ENCODE measurements at regions not wholly inside any gene's neighbourhood (a gene's known extent, or its start where the extent isn't known, plus 50 kb on each side); places are given as distances from the start of the nearest gene placed in this dataset.
A peak's percentile ranks its signal among the peaks of the same experiment; 100 is the strongest.

DNA sequence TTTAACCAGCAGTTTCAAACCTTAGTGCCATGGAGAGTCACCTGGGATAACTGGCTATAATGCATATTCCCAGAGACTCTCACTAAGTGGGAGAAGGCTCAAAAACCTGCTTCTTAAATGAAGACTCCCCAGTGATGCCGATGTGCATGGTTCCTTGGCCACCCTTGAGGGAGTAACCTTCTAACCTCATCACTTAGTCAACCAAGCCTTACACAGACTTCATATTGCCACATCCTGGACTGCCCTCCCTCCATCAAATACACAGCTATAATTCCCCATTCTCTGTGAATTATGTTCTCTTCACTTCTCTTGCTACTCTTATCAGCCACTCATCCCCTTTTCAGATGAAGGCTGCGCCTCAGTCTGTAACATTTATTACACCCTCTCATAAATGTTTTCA is 462.9 kb upstream of the RGPD4 start:
- no peaks in the 10 kb centered on the region for H3K27me3 ChIP-seq (ENCODE audit: low read length)
- H3K4me1 ChIP-seq (ENCODE audit: low read length) = no peaks in the 10 kb centered on the region
- H4K20me1 ChIP-seq (ENCODE audit: insufficient read depth, low read depth, low read length) = no peaks in the 10 kb centered on the region
- H3K9me3 ChIP-seq (ENCODE audit: low read length) = no peaks in the 10 kb centered on the region
- DNase-seq = no peak
- H3K79me2 ChIP-seq (ENCODE audit: low read length) = no peaks in the 10 kb centered on the region
- no peak overlapping the region for H3K27ac ChIP-seq (ENCODE audit: low read length)
- no peak overlapping the region for H2AFZ ChIP-seq (ENCODE audit: low read length)
- H3K9ac ChIP-seq (ENCODE audit: low read length) = no peak overlapping the region
- H3K9me2 ChIP-seq (replicated peaks; ENCODE audit: insufficient read depth, low read length) = no peaks in the 10 kb centered on the region
- no peak overlapping the region for H3K4me2 ChIP-seq (ENCODE audit: low read depth, low read length, poor library complexity, severe bottlenecking)
- H3K4me3 ChIP-seq (ENCODE audit: low read length) = no peak overlapping the region
- H3K36me3 ChIP-seq (ENCODE audit: insufficient read depth, low read length) = no peaks in the 10 kb centered on the region

DNA sequence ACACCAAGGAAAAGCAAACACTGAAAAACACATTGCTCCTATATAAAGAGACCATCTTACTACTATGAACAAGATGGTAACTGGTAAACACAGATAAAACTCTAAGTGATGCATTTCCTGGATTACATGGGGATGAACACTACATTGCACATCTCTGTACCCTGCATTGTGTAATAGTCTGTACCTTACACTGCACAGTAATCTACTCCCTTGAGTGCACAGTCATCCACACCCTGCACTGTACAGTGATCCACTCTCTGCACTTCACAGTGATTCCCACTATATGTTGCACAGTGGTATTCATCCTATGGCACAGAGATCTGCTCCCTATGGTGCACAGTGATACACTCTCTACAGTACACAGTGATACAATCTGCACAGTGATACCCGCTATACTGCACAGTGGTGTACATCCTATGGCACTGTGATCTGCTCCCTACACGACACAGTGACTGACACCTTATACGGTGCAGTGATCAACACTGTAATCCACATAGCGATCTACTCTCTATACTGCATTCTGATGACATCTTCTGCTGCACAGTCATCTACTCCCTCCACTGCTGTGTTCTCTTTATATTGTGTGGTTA is 462.2 kb upstream of the RGPD4 start:
- Histone ChIP-seq H3K27ac (ENCODE audit: low read length) (no peak overlapping the region), H3K27me3 (ENCODE audit: low read length) (no peaks in the 10 kb centered on the region; the same call in 1 of the 2 replicates), H3K9me3 (ENCODE audit: low read length) (no peaks in the 10 kb centered on the region), H3K9ac (ENCODE audit: low read length) (no peak overlapping the region), H3K4me3 (ENCODE audit: low read length) (no peak overlapping the region), H3K4me2 (ENCODE audit: low read depth, low read length, poor library complexity, severe bottlenecking) (no peak overlapping the region), H3K79me2 (ENCODE audit: low read length) (no peaks in the 10 kb centered on the region), H2AFZ (ENCODE audit: low read length) (no peak overlapping the region), H3K9me2 (replicated peaks; ENCODE audit: insufficient read depth, low read length) (no peaks in the 10 kb centered on the region), H4K20me1 (ENCODE audit: insufficient read depth, low read depth, low read length) (no peaks in the 10 kb centered on the region), H3K36me3 (ENCODE audit: insufficient read depth, low read length) (no peaks in the 10 kb centered on the region), H3K4me1 (ENCODE audit: low read length) (no peaks in the 10 kb centered on the region)
- DNase-seq = no peak

DNA sequence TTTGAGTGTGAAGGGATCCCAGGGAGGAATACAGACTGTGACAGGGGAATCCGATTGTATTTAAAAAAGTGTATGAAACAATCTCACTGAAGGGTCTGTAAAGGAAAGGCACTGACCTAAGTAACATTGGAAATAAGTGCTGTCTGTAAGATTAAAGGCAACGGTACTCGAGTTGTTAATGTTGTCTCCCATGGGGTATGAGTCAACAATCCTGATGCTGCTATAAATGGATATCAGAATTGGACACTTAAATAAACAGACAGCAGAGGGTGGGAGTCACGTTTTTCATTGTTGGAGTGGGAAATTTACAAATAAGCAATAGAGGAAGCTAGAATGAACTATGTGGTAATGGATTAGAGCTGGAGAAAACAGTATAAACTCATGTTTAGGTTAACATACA is 452.4 kb upstream of the RGPD4 start:
- no peaks in the 10 kb centered on the region for H3K36me3 ChIP-seq (ENCODE audit: insufficient read depth, low read length)
- no peaks in the 10 kb centered on the region for H3K79me2 ChIP-seq (ENCODE audit: low read length)
- H3K9me3 ChIP-seq (ENCODE audit: low read length) = peaks cover 3% of the 10 kb centered on the region; the same call in 1 of the 2 replicates
- no peak overlapping the region for H3K4me2 ChIP-seq (ENCODE audit: low read depth, low read length, poor library complexity, severe bottlenecking)
- no peaks in the 10 kb centered on the region for H3K9me2 ChIP-seq (replicated peaks; ENCODE audit: insufficient read depth, low read length)
- H4K20me1 ChIP-seq (ENCODE audit: insufficient read depth, low read depth, low read length) = no peaks in the 10 kb centered on the region
- no peak overlapping the region for H3K4me3 ChIP-seq (ENCODE audit: low read length)
- no peak for DNase-seq
- H3K4me1 ChIP-seq (ENCODE audit: low read length) = peaks cover 7% of the 10 kb centered on the region; the same call in 1 of the 2 replicates
- no peak overlapping the region for H3K27ac ChIP-seq (ENCODE audit: low read length)
- H2AFZ ChIP-seq (ENCODE audit: low read length) = no peak overlapping the region
- no peak overlapping the region for H3K9ac ChIP-seq (ENCODE audit: low read length)
- H3K27me3 ChIP-seq (ENCODE audit: low read length) = 0 out of 2 replicates have a peak, but pooled peaks cover 2% of the 10 kb centered on the region

DNA sequence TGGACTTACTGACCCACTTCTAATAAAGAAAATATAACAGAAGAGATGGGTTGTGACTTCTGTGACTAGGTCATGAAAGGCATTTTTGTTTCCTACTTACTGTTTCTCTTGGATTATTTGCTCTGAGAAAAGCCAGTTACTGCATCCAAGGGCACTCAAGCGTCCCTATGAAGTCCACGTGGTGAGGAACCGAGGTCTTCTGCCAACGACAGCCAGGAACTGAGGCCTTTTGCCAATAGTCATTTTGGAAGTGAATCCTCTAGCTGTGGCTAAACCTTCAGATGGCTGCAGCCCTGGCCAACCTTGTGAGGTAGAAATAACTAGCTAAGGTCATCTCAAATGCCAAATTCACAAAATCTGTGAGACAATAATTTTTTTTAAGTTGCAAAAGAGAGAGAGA is 449.8 kb upstream of the RGPD4 start:
- no peaks in the 10 kb centered on the region for H3K79me2 ChIP-seq (ENCODE audit: low read length)
- H4K20me1 ChIP-seq (ENCODE audit: insufficient read depth, low read depth, low read length) = no peaks in the 10 kb centered on the region
- peaks cover 8% of the 10 kb centered on the region for H3K4me1 ChIP-seq (ENCODE audit: low read length)
- H3K9me2 ChIP-seq (replicated peaks; ENCODE audit: insufficient read depth, low read length) = no peaks in the 10 kb centered on the region
- no peak overlapping the region for H3K9ac ChIP-seq (ENCODE audit: low read length)
- H3K36me3 ChIP-seq (ENCODE audit: insufficient read depth, low read length) = no peaks in the 10 kb centered on the region
- H3K9me3 ChIP-seq (ENCODE audit: low read length) = no peaks in the 10 kb centered on the region
- H3K27me3 ChIP-seq (ENCODE audit: low read length) = no peaks in the 10 kb centered on the region
- H3K4me2 ChIP-seq (ENCODE audit: low read depth, low read length, poor library complexity, severe bottlenecking) = no peak overlapping the region
- no peak overlapping the region for H3K27ac ChIP-seq (ENCODE audit: low read length)
- no peak overlapping the region for H2AFZ ChIP-seq (ENCODE audit: low read length)
- no peak overlapping the region for H3K4me3 ChIP-seq (ENCODE audit: low read length)
- no peak for DNase-seq

DNA sequence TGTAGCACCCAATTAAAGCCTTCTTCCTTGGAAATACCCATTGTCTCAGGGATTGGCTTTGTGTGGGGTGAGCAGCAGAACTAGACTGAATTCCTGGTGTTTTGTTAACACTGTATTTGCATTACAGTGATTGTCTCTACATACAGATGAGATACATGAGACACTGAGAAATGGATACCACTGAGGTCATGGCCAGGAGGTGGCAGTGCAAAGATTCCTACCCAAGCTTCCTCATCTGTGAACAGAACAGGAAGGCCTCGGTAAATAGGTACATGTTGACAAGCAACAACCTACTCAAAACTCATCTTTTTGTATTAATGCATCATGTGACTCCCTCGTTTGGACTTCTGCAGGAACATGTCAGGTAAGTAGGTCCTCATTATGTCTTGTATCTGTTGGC is 445.8 kb upstream of the RGPD4 start:
- DNase-seq = peak; percentile 67
- Histone ChIP-seq H3K79me2 (ENCODE audit: low read length) (no peaks in the 10 kb centered on the region), H3K9me3 (ENCODE audit: low read length) (no peaks in the 10 kb centered on the region), H3K4me1 (ENCODE audit: low read length) (peaks cover 13% of the 10 kb centered on the region), H3K36me3 (ENCODE audit: insufficient read depth, low read length) (no peaks in the 10 kb centered on the region), H4K20me1 (ENCODE audit: insufficient read depth, low read depth, low read length) (no peaks in the 10 kb centered on the region), H3K27ac (ENCODE audit: low read length) (no peak overlapping the region), H3K9ac (ENCODE audit: low read length) (no peak overlapping the region), H2AFZ (ENCODE audit: low read length) (peak overlapping the region; percentile 44), H3K4me3 (ENCODE audit: low read length) (no peak overlapping the region), H3K9me2 (replicated peaks; ENCODE audit: insufficient read depth, low read length) (no peaks in the 10 kb centered on the region), H3K4me2 (ENCODE audit: low read depth, low read length, poor library complexity, severe bottlenecking) (no peak overlapping the region), H3K27me3 (ENCODE audit: low read length) (no peaks in the 10 kb centered on the region)

DNA sequence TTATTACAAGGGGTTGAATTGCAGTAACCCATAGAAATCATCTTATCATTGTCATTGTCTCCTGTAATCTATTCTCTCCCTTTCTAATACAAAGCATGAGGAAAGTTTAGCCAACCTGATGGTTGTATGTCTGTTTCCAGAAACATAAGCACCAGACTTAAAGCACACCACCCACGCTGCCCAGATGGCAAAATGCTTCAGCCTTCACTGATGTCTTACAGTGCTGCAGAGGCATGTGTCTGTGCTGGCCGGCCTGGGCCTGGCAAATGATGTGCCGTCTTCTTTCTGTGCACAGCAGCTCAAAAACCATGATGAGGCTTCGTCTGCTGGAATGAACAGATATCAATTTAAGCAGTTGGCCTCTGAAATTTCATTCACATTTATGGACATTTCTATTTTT is 443.0 kb upstream of the RGPD4 start:
- no peak overlapping the region for H3K27ac ChIP-seq (ENCODE audit: low read length)
- H3K36me3 ChIP-seq (ENCODE audit: insufficient read depth, low read length) = no peaks in the 10 kb centered on the region
- no peaks in the 10 kb centered on the region for H3K9me3 ChIP-seq (ENCODE audit: low read length)
- peaks cover 13% of the 10 kb centered on the region for H3K4me1 ChIP-seq (ENCODE audit: low read length)
- H3K4me2 ChIP-seq (ENCODE audit: low read depth, low read length, poor library complexity, severe bottlenecking) = no peak overlapping the region
- H3K79me2 ChIP-seq (ENCODE audit: low read length) = no peaks in the 10 kb centered on the region
- no peaks in the 10 kb centered on the region for H4K20me1 ChIP-seq (ENCODE audit: insufficient read depth, low read depth, low read length)
- no peaks in the 10 kb centered on the region for H3K9me2 ChIP-seq (replicated peaks; ENCODE audit: insufficient read depth, low read length)
- peak overlapping the region; percentile 12; the same call in 1 of the 2 replicates for H2AFZ ChIP-seq (ENCODE audit: low read length)
- H3K9ac ChIP-seq (ENCODE audit: low read length) = no peak overlapping the region
- no peak for DNase-seq
- no peaks in the 10 kb centered on the region for H3K27me3 ChIP-seq (ENCODE audit: low read length)
- no peak overlapping the region for H3K4me3 ChIP-seq (ENCODE audit: low read length)

DNA sequence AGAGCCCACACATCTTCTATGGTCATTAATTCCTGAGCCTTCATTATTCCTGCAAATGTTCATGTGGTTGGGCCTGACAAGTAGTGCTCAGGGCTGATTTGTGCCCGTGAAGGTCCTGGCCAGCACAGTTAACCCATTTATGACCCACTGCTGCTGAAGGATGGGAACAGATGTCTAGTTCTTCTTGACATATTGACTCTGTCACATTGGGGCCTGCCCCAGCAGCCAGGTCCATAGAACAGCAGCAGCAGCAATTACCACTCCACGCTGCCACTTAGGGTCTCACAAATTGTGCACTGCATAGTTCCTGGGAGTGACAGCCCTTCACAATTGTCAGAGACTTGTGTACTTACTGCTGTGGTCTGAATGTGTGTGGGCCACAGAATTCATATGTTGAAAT is 442.3 kb upstream of the RGPD4 start:
- no peaks in the 10 kb centered on the region for H4K20me1 ChIP-seq (ENCODE audit: insufficient read depth, low read depth, low read length)
- H3K79me2 ChIP-seq (ENCODE audit: low read length) = no peaks in the 10 kb centered on the region
- H3K9ac ChIP-seq (ENCODE audit: low read length) = no peak overlapping the region
- no peak for DNase-seq
- no peaks in the 10 kb centered on the region for H3K9me3 ChIP-seq (ENCODE audit: low read length)
- H3K4me1 ChIP-seq (ENCODE audit: low read length) = peaks cover 13% of the 10 kb centered on the region
- H2AFZ ChIP-seq (ENCODE audit: low read length) = 0 out of 2 replicates have a peak overlapping the region, but pooled peaks have one; percentile 12
- no peak overlapping the region for H3K27ac ChIP-seq (ENCODE audit: low read length)
- no peaks in the 10 kb centered on the region for H3K9me2 ChIP-seq (replicated peaks; ENCODE audit: insufficient read depth, low read length)
- H3K4me3 ChIP-seq (ENCODE audit: low read length) = no peak overlapping the region
- H3K4me2 ChIP-seq (ENCODE audit: low read depth, low read length, poor library complexity, severe bottlenecking) = no peak overlapping the region
- H3K27me3 ChIP-seq (ENCODE audit: low read length) = no peaks in the 10 kb centered on the region
- H3K36me3 ChIP-seq (ENCODE audit: insufficient read depth, low read length) = no peaks in the 10 kb centered on the region

DNA sequence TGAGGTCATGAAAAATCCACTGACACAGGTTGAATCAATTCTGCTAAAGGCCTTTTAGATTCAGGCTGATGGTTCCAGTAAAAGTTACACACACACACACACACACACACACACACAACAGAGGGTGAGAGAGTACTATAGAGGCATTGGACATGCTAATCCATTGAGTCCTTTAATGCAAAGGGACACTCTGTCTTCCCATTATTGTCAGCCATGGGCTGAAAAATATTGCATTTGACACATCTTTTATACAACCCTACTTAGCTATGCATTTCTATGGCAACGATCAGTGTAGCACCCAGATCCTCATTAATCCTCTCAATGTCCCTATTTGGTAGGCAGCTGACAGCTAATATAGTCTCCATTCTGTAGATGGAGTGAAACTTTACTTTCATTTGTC is 440.8 kb upstream of the RGPD4 start:
- no peak overlapping the region for H2AFZ ChIP-seq (ENCODE audit: low read length)
- DNase-seq = no peak
- no peak overlapping the region for H3K4me3 ChIP-seq (ENCODE audit: low read length)
- no peaks in the 10 kb centered on the region for H3K27me3 ChIP-seq (ENCODE audit: low read length)
- H3K79me2 ChIP-seq (ENCODE audit: low read length) = no peaks in the 10 kb centered on the region
- H3K4me1 ChIP-seq (ENCODE audit: low read length) = peaks cover 13% of the 10 kb centered on the region
- no peaks in the 10 kb centered on the region for H3K36me3 ChIP-seq (ENCODE audit: insufficient read depth, low read length)
- no peaks in the 10 kb centered on the region for H3K9me2 ChIP-seq (replicated peaks; ENCODE audit: insufficient read depth, low read length)
- H3K9me3 ChIP-seq (ENCODE audit: low read length) = no peaks in the 10 kb centered on the region
- no peak overlapping the region for H3K9ac ChIP-seq (ENCODE audit: low read length)
- no peaks in the 10 kb centered on the region for H4K20me1 ChIP-seq (ENCODE audit: insufficient read depth, low read depth, low read length)
- H3K27ac ChIP-seq (ENCODE audit: low read length) = no peak overlapping the region
- H3K4me2 ChIP-seq (ENCODE audit: low read depth, low read length, poor library complexity, severe bottlenecking) = no peak overlapping the region

Measured in Karpas-422 (cell line).